DND-41 (cell line): ENCODE measurements at regions not wholly inside any gene's neighbourhood (a gene's known extent, or its start where the extent isn't known, plus 50 kb on each side); places are given as distances from the start of the nearest gene placed in this dataset.

Source experiments
- CTCF ChIP-seq: IDR thresholded peaks from 2 replicates; pipeline ENCODE4 v1.5.1; 2012; ENCODE audit warnings: borderline replicate concordance, low read length, moderate library complexity, mild to moderate bottlenecking; ENCODE audit not compliant: poor library complexity, severe bottlenecking; ENCODE audit errors: extremely low read depth
- EZH2 ChIP-seq: IDR thresholded peaks from 3 replicates; pipeline ENCODE4 v1.6.1; 2012; ENCODE audit warnings: borderline replicate concordance, low read depth, mild to moderate bottlenecking, moderate library complexity, low read length, inconsistent platforms; ENCODE audit not compliant: severe bottlenecking

- TF ChIP-seq CTCF = no peak
- no peak for TF ChIP-seq EZH2
Measured at GRCh38 chr6:137781639-137782038, 85.4 kb upstream of the TNFAIP3 start.
